Lung (tissue), 11 donors: ENCODE measurements at regions not wholly inside any gene's neighbourhood (a gene's known extent, or its start where the extent isn't known, plus 50 kb on each side); places are given as distances from the start of the nearest gene placed in this dataset.

ENCODE experiments used
- ATAC-seq: fragments of 200-7000 bp; cut with Tn5 transposase; one replicate; pipeline ENCODE4 v1.9.1; 2020; ENCODE audit warnings: moderate number of reproducible peaks; ENCODE audit not compliant: insufficient read depth, low FRiP score
- DNase-seq, 3 donors: peaks; one replicate each; pipeline ENCODE4 v3.0.0-alpha.2; 2013 to 2017
- H3K27ac ChIP-seq, 2 donors: one replicate each; pipeline ENCODE4 v1.5.1; 2013; ENCODE audit warnings: mild to moderate bottlenecking in 2 of 2, moderate library complexity in 2 of 2, control low read depth in 1 of 2, inconsistent platforms in 1 of 2, low read depth in 1 of 2, low read length in 1 of 2
- H3K27me3 ChIP-seq, 3 donors: one replicate each; pipeline ENCODE4 v1.5.1; 2013; ENCODE audit warnings: low read length in 2 of 3; ENCODE audit not compliant: control insufficient read depth in 3 of 3, insufficient read depth in 3 of 3
- H3K36me3 ChIP-seq, 4 donors: one replicate each; pipeline ENCODE4 v1.5.1; 2013; ENCODE audit warnings: low read length in 4 of 4, mild to moderate bottlenecking in 1 of 4, moderate library complexity in 1 of 4; ENCODE audit not compliant: control insufficient read depth in 4 of 4, insufficient read depth in 4 of 4
- H3K4me1 ChIP-seq, 5 donors: one replicate each; pipeline ENCODE4 v1.5.1; 2013; ENCODE audit warnings: low read length in 5 of 5, mild to moderate bottlenecking in 2 of 5, moderate library complexity in 1 of 5; ENCODE audit not compliant: control insufficient read depth in 5 of 5, insufficient read depth in 5 of 5
- H3K4me3 ChIP-seq: one replicate; pipeline ENCODE4 v1.5.1; 2013; ENCODE audit warnings: mild to moderate bottlenecking, control low read depth, moderate library complexity
- H3K9ac ChIP-seq, 2 donors: one replicate each; pipeline ENCODE4 v1.5.1; 2013; ENCODE audit warnings: low read length in 2 of 2, control low read depth in 1 of 2; ENCODE audit not compliant: insufficient read depth in 1 of 2
- H3K9me3 ChIP-seq, 4 donors: one replicate each; pipeline ENCODE4 v1.5.1; 2013; ENCODE audit warnings: low read length in 3 of 4, mild to moderate bottlenecking in 1 of 4, moderate library complexity in 1 of 4; ENCODE audit not compliant: control insufficient read depth in 4 of 4, insufficient read depth in 3 of 4
- CTCF ChIP-seq: IDR thresholded peaks from 2 replicates; pipeline ENCODE4 v1.5.1; 2012; ENCODE audit warnings: mild to moderate bottlenecking; ENCODE audit errors: control extremely low read depth, extremely low read depth
- WGBS, 2 donors: extraction: QIAGEN DNeasy Blood & Tissue Kit; methylation state at CpG; one replicate each; pipeline ENCODE4 v1.1.7; 2013; 5-methylcytosine and 5-hydroxymethylcytosine counted together
- donor health status: control.
- donor health status: control.
- donor health status: Bipolar disorder and iron deficiency.
- donor health status: healthy.
- donor health status: DM: yes; HTN: yes; CAD: no.

DNA sequence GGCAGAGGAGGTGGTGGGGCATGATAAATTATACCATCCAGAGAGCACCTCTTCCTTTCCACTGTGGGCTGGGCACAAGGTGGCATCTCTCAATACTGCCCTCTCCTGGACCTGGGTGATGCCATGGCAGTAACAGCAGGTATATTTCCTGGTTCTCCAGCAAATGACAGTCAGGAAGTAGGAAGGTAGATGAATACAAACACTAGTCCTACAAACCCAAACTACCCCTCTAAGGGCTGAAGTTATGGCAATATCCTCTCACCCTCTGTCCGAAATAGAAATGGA is 1004.9 kb downstream of the KCNMA1 start:
- Histone ChIP-seq H3K9ac (no peak overlapping the region), H3K4me1 (peaks cover 0 to 10% (median 0%) of the 10 kb centered on the region in 5 donors), H3K9me3 (no peaks in the 10 kb centered on the region), H3K4me3 (no peak overlapping the region), H3K27me3 (no peaks in the 10 kb centered on the region), H3K27ac (no peak overlapping the region), H3K36me3 (no peaks in the 10 kb centered on the region)
- no peak for TF ChIP-seq CTCF
- 73 to 88% methylated on average over 1 of the region's 1 CpG for WGBS, 2 donors
- ATAC-seq (no peak), DNase-seq (no peak)

GRCh38 chr10:76631884-76632766 is 1005.5 kb downstream of the KCNMA1 start:
- H3K9me3 ChIP-seq: no peaks in the 10 kb centered on the region
- DNase-seq (peak in 1 of 3 donors; percentile 39), ATAC-seq (no peak)
- H3K4me1 ChIP-seq: peaks cover 0 to 10% (median 0%) of the 10 kb centered on the region in 5 donors
- 37 to 49% methylated on average over 16 of the region's 16 CpGs for WGBS, 2 donors
- H3K36me3 ChIP-seq: no peaks in the 10 kb centered on the region
- no peak for TF ChIP-seq CTCF
- no peaks in the 10 kb centered on the region for H3K27me3 ChIP-seq
- H3K4me3 ChIP-seq: no peak overlapping the region
- no peak overlapping the region for H3K9ac ChIP-seq
- no peak overlapping the region for H3K27ac ChIP-seq

DNA sequence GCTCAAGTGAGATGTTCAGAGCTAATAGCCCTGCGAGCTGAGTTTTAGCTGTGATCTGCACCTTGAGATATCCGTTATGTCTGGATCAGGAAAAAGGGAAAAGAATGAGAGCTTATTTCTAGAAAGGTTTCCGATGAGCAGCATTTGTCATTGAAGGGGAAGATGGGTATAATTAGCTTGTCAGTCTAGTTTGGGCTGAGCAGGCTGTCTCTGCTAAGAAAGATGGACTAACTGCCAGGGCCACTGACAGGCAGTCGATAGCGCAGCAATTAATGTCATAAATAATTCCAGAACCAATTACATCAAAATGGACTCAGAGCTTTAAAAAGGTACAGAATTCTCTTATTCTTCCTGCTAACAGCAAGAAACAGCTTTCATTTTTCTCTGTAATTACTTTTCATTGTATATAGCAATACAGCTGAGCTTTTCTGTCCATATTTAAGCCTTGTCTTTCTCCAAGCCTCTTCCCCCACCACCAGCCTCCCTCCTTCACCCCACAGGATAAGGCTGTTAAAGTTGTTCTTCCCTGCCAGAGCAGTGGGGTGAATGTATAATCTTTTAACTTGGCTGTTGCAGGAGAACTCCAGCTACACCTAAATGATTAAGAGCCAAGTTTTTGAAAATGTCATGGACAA is 1006.5 kb downstream of the KCNMA1 start:
- no peak overlapping the region for H3K4me3 ChIP-seq

More for the DNA sequence above, 1006.5 kb downstream of the KCNMA1 start:
- H3K27ac ChIP-seq: no peak overlapping the region
- H3K9ac ChIP-seq: no peak overlapping the region
- no peaks in the 10 kb centered on the region for H3K27me3 ChIP-seq
- no peaks in the 10 kb centered on the region for H3K9me3 ChIP-seq
- DNase-seq (peak in 1 of 3 donors; percentile 23), ATAC-seq (no peak)
- H3K4me1 ChIP-seq: peaks cover 0 to 10% (median 0%) of the 10 kb centered on the region in 5 donors
- TF ChIP-seq CTCF: no peak
- no peaks in the 10 kb centered on the region for H3K36me3 ChIP-seq
- whole genome bisulfite sequencing, 2 donors: 90 to 91% methylated on average over 5 of the region's 5 CpGs
